ENCODE measurements at regions not wholly inside any gene's neighbourhood (a gene's known extent, or its start where the extent isn't known, plus 50 kb on each side); places are given as distances from the start of the nearest gene placed in this dataset.
"Not testable (repeated sequence)": the region's sequence is repeated elsewhere in the genome, so short reads cannot be mapped to it uniquely, and the experiment has no call there.

DNA sequence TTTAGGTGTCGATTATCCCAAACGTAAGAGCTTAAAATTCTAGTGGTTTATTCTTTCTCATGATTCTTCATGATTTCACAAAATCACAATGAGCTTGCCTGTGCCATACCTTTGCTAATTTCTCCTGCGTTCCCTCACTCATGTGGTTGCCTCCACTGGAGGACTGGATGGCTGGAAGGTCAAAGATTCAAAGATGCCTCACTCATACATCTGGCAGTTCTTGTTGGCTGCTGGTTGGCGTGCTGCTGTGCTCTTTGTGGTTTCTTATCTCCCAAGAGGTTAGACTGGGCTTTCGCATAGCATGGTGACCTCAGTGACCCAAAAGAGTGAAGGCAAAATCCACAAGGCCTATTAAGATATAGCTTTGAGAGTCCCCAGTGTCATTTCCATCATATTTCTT, 877.6 kb upstream of the AUTS2 start:
- WGBS, 3 donors = 83 to 89% (median 87%) methylated on average over 5 of the region's 5 CpGs
- H3K36me3 ChIP-seq = no peaks in the 10 kb centered on the region
- TF ChIP-seq CTCF (IDR thresholded peaks at IDR 0.05) (no peak), EP300 (IDR thresholded peaks at IDR 0.05) (no peak), POLR2A (IDR thresholded peaks at IDR 0.05) (no peak)
- intact Hi-C loops (cut with DNase I) = no loop called here
- DNase-seq = no peak
- H3K9me3 ChIP-seq = no peaks in the 10 kb centered on the region
- no peaks in the 10 kb centered on the region for H3K4me1 ChIP-seq (ENCODE audit: insufficient read depth)
- no peak overlapping the region for H3K27ac ChIP-seq
- H3K4me3 ChIP-seq = no peak overlapping the region
- no peaks in the 10 kb centered on the region for H3K27me3 ChIP-seq

GRCh38 chr7:68722044-68722443, 876.2 kb upstream of the AUTS2 start:
- Histone ChIP-seq H3K27ac (no peak overlapping the region), H3K4me1 (ENCODE audit: insufficient read depth) (no peaks in the 10 kb centered on the region), H3K36me3 (no peaks in the 10 kb centered on the region), H3K27me3 (no peaks in the 10 kb centered on the region), H3K9me3 (no peaks in the 10 kb centered on the region), H3K4me3 (no peak overlapping the region)
- no peak for DNase-seq
- 82 to 100% (median 95%) methylated on average over 1 of the region's 1 CpG for WGBS, 3 donors
- intact Hi-C loops (cut with DNase I) = no loop called here
- TF ChIP-seq EP300 (IDR thresholded peaks at IDR 0.05) (no peak), CTCF (IDR thresholded peaks at IDR 0.05) (no peak), POLR2A (IDR thresholded peaks at IDR 0.05) (no peak)

- Histone ChIP-seq H3K27me3 (no peaks in the 10 kb centered on the region), H3K9me3 (no peaks in the 10 kb centered on the region), H3K4me3 (no peak overlapping the region), H3K4me1 (ENCODE audit: insufficient read depth) (no peaks in the 10 kb centered on the region), H3K36me3 (no peaks in the 10 kb centered on the region), H3K27ac (no peak overlapping the region)
- no peak for TF ChIP-seq POLR2A (IDR thresholded peaks at IDR 0.05)
- intact Hi-C loops (cut with DNase I) = no loop called here
- 69 to 75% (median 72%) methylated on average over 6 of the region's 6 CpGs for WGBS, 3 donors
- DNase-seq = no peak
Observed at GRCh38 chr7:68724965-68725364, 873.3 kb upstream of the AUTS2 start.

DNA sequence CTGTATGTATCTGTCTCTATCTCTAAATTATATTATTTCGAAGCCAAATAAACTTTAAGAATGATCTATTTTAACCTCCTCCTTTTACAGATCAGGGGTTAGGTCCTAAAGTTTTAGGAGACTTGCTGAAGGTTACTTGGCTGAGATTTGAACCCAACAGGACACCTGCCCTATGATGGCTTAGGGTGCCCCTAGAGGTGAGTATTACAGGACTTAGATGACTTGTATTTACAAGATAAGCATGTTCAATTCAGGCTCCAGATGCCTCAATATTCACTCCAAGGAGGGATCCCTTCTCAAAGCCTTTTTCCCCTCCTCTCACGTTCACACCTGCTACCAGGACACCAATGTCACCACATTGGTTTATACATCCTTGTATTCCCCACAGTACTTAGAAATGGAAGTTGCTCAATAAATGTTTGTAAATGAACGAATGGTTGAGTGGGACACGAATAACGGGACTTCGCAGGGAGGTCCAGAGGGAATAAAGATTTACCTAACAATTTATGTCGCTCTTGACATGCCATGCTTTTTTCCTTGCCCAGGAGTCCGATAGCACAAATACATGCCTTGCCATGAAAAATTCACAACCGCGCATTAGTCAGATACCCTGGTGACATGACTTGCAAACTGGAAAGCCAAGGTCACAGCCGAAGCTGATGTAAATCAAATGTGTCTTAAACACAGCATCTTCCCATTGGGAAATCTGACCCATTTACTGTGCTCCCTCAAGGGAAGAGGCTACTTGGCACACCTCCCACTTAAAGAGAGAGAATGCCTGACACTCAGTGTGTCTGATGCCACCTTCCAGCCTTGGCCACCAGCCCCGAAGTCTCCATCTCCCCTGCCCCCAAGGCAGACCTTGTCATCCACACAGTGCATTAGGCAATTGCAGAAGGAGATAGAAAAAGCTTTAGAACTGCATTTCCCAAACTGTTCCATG, 872.2 kb upstream of the AUTS2 start:
- H3K27me3 ChIP-seq = no peaks in the 10 kb centered on the region
- H3K4me1 ChIP-seq (ENCODE audit: insufficient read depth) = no peaks in the 10 kb centered on the region
- DNase-seq = no peak
- no peak for TF ChIP-seq EP300 (IDR thresholded peaks at IDR 0.05)
- H3K36me3 ChIP-seq = no peaks in the 10 kb centered on the region
- WGBS, 3 donors = 77 to 79% (median 78%) methylated on average over 12 of the region's 12 CpGs
- no peak overlapping the region for H3K27ac ChIP-seq
- H3K4me3 ChIP-seq = no peak overlapping the region
- intact Hi-C loops (cut with DNase I) = no loop called here
- no peaks in the 10 kb centered on the region for H3K9me3 ChIP-seq

DNA sequence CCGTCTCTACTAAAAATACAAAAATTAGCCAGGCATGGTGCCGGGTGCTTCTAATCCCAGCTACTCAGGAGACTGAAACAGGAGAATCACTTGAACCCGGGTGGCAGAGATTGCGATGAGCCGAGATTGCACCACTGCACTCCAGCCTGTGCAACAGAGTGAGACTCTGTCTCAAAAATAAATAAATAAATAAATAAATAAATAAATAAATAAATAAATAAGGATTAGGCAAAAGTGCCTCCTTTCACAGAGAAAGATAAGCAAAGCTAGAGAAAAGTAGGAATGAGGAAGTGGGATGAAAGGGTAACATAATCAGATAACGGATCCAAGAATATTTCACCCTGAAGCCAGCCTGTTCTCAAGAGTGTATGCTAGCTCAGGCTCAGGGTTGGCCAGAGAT, 869.6 kb upstream of the AUTS2 start:
- H3K36me3 ChIP-seq; intact Hi-C loops (cut with DNase I); H3K27ac ChIP-seq; H3K4me3 ChIP-seq; DNase-seq; H3K27me3 ChIP-seq; H3K4me1 ChIP-seq (ENCODE audit: insufficient read depth); H3K9me3 ChIP-seq: not testable (repeated sequence)
- 90 to 95% (median 92%) methylated on average over 6 of the region's 6 CpGs for WGBS, 3 donors

DNA sequence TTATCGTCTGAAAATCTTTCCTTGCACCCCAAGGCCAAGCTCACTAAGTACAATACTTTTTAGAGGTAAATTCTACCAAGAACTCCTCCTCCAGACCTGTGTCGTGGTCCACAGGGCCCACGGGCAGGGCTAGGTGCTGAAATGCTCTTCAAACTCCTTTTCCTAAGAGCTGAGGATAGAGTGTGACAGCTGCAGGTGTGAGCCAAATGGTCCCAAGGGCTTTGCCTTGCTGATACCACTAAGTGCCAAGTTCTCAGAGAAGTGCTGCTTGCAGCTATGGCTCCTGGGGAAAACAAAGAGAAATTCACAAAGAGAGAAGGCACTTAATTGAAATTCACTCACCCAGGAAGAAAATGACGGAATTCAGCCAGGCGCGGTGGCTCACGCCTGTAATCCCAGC, 868.9 kb upstream of the AUTS2 start:
- WGBS, 3 donors = 86 to 91% (median 89%) methylated on average over 7 of the region's 7 CpGs
- intact Hi-C loops (cut with DNase I) = no loop called here
- Histone ChIP-seq H3K27me3 (no peaks in the 10 kb centered on the region), H3K9me3 (no peaks in the 10 kb centered on the region), H3K4me3 (no peak overlapping the region), H3K27ac (no peak overlapping the region), H3K4me1 (ENCODE audit: insufficient read depth) (no peaks in the 10 kb centered on the region), H3K36me3 (no peaks in the 10 kb centered on the region)
- DNase-seq = no peak
- TF ChIP-seq CTCF (IDR thresholded peaks at IDR 0.05) = no peak
- no peak for TF ChIP-seq POLR2A (IDR thresholded peaks at IDR 0.05)
- no peak for TF ChIP-seq EP300 (IDR thresholded peaks at IDR 0.05)

Measured in ovary (tissue), 7 donors.